Fibroblast of pulmonary artery (primary cell): ENCODE measurements at regions not wholly inside any gene's neighbourhood (a gene's known extent, or its start where the extent isn't known, plus 50 kb on each side); places are given as distances from the start of the nearest gene placed in this dataset.

Experiments
- DNase-seq: peaks from one replicate; pipeline ENCODE4 v3.0.0-alpha.2; 2010; ENCODE audit warnings: low read depth
- H3K4me3 ChIP-seq: replicated peaks from 2 replicates; pipeline ENCODE4 v1.5.1; 2011; ENCODE audit warnings: low read depth, mild to moderate bottlenecking, control low read depth, low read length, moderate library complexity
- TF ChIP-seq, protein P1 (sequence below): IDR thresholded peaks from 2 replicates; pipeline ENCODE4 v1.5.1; 2011; ENCODE audit warnings: mild to moderate bottlenecking, control low read depth, low read length, inconsistent platforms; ENCODE audit errors: missing control alignments

GRCh38 chr2:11969774-11970173 is 223.3 kb downstream of the LPIN1 start:
- no peak overlapping the region for H3K4me3 ChIP-seq
- DNase-seq, result no peak
- TF ChIP-seq, protein P1, sequence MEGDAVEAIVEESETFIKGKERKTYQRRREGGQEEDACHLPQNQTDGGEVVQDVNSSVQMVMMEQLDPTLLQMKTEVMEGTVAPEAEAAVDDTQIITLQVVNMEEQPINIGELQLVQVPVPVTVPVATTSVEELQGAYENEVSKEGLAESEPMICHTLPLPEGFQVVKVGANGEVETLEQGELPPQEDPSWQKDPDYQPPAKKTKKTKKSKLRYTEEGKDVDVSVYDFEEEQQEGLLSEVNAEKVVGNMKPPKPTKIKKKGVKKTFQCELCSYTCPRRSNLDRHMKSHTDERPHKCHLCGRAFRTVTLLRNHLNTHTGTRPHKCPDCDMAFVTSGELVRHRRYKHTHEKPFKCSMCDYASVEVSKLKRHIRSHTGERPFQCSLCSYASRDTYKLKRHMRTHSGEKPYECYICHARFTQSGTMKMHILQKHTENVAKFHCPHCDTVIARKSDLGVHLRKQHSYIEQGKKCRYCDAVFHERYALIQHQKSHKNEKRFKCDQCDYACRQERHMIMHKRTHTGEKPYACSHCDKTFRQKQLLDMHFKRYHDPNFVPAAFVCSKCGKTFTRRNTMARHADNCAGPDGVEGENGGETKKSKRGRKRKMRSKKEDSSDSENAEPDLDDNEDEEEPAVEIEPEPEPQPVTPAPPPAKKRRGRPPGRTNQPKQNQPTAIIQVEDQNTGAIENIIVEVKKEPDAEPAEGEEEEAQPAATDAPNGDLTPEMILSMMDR, result no peak

- TF ChIP-seq, protein P1, result no peak
- H3K4me3 ChIP-seq, result no peak overlapping the region
- no peak for DNase-seq
Measured at GRCh38 chr2:11974573-11974972, 228.1 kb downstream of the LPIN1 start.

DNA sequence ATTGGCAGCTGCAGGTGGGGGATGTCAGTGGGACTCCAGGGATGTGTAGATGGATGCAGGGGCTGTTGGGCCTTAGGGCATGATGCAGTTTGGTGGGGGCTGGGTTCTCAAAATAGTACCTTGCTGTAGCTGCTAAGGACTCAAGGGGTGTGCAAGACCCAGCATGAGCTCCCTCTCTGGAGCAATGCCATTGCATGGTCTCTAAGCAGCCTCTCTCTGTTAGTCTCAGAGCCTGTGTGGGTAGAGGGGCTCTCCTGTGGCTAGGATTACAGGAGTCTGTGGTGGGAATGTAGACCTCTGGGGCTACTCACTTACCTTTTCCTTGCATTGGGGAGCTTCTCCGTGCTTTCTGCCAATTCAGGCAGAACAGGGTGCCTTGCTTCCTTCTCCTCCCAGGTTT is 228.9 kb downstream of the LPIN1 start:
- TF ChIP-seq, protein P1, result no peak
- DNase-seq, result no peak
- no peak overlapping the region for H3K4me3 ChIP-seq

DNA sequence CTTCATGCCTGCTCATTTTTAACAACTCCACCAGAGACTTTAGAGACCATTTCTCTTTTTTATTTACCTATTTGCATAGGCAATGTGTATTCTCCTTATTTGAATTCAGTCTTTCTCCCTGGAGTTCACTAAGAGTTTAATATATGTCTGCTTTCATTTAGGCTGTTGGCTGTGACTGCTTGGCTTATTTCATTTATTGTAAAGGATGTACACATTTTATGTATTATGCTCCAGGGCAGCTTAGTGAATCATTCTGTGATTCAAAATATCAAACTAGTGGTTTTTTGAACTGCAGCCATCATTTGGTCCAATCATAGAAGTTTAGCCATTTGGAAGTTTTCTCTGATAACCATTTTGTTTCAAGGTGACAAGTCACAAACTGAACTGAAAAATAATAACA is 229.6 kb downstream of the LPIN1 start:
- no peak overlapping the region for H3K4me3 ChIP-seq
- TF ChIP-seq, protein P1, result no peak
- no peak for DNase-seq

DNA sequence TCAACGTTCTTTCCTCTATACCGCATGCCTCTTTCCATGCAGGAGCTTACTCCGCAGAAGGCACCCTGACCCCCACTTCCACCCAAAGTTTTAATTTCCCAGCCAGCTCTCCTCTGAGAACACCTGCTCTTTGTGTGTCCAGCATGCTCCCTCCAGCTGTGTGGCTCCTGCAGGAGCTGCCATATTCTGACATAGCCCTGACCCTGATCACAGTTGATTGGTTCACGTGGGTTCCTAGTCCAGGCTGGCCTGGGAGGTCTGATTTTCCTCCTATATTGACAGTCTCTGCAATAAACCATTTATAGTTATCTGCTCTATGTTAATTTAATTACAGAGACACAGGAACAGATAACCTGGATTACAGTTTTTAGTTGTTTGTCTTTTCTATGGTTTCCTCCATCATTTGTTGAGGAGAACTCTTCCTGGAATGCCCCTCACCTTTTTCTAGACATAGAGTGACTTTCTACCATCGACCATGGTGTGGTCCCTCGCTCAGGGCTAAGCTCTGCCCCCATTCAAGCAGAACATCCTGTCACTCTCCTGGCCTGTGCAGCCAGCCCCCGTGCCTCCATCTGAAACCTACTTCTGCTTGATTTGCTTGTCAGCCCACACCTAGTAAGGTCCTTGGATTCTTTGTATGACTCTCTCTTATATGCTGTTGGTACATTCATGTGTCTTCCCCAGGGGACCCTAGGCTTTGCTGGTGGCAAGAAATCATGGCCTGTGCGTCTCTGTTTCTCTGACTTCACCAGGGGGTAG is 231.5 kb downstream of the LPIN1 start:
- DNase-seq, result no peak
- TF ChIP-seq, protein P1, result no peak
- no peak overlapping the region for H3K4me3 ChIP-seq

DNA sequence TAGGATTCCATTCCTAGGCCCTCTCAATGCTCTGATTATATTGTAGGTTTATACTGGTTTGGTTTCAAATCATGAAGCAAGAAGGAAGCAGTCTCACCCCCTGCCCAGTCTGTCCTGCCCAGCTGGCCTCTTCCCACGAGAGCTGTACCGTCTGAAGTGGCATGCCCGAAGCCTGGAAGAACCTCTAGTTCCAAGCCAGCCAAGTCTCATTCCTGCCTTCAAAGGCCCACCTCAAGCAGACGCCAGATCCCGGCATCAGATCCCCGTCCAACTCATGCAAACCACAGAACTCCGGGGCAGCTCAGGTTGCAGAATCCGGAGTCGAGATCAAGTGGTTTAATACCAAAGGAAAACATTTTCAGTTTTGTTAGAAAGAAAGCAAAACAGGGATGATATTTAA is 234.4 kb downstream of the LPIN1 start:
- H3K4me3 ChIP-seq, result no peak overlapping the region
- TF ChIP-seq, protein P1, result no peak
- no peak for DNase-seq

- no peak overlapping the region for H3K4me3 ChIP-seq
- TF ChIP-seq, protein P1, result no peak
- no peak for DNase-seq
Measured at GRCh38 chr2:11983401-11983800, 237.0 kb downstream of the LPIN1 start.
